HepG2 (cell line): ENCODE measurements at regions not wholly inside any gene's neighbourhood (a gene's known extent, or its start where the extent isn't known, plus 50 kb on each side); places are given as distances from the start of the nearest gene placed in this dataset.

Experiments
- ATAC-seq: fragments of 200-7000 bp; cut with Tn5 transposase; 3 replicates; pipeline ENCODE4 v1.9.1; 2020; ENCODE audit warnings: mild to moderate bottlenecking, moderate library complexity
- BruUV-seq: library from RNA; stranded (reverse); fragments of 400-500 nt; replicated peaks from 2 replicates; lab custom pipeline; 2021; lab: Mats Ljungman, UMichigan
- CTCF ChIA-PET: fragments of 300-600 bp; formaldehyde crosslinking; extraction: SDS; loops from one replicate; lab custom pipeline; 2021; ENCODE audit warnings: low total read pairs, inconsistent platforms, low intra/inter-chr PET ratio; lab: Yijun Ruan, JAX
- POLR2A ChIA-PET: fragments of 350-600 bp; sonication (Branson Sonifier 250); formaldehyde crosslinking; loops from one replicate; lab custom pipeline; 2020; ENCODE audit warnings: antibody characterized with exemption, inconsistent platforms; lab: Yijun Ruan, JAX
- DNase-seq: peaks from one replicate; pipeline ENCODE4 v3.0.0-alpha.2; 2015; ENCODE audit warnings: low spot score
- FAIRE-seq: peaks from 3 replicates; lab custom pipeline; 2011; peaks lifted over from hg19 to GRCh38; lab: Jason Lieb, UNC
- H2AFZ ChIP-seq: one replicate; pipeline ENCODE4 v1.6.1; 2011; ENCODE audit warnings: low read length, inconsistent platforms
- H3K27ac ChIP-seq: fragments of 300-600 bp; 3 replicates; pipeline ENCODE4 v1.8.0; 2011; ENCODE audit warnings: mixed run types, mild to moderate bottlenecking, mixed read lengths, low read length, inconsistent platforms; ENCODE audit not compliant: insufficient read depth; ENCODE audit errors: extremely low read length
- H3K27me3 ChIP-seq, 2 experiments: fragments of 200-600 bp in 1 of 2; 2 replicates in 1 of 2; 3 replicates in 1 of 2; pipeline versions ENCODE4 v1.6.0 to v1.8.0; 2011; ENCODE audit warnings: low read length in 2 of 2, mild to moderate bottlenecking in 2 of 2, moderate library complexity in 2 of 2, inconsistent platforms in 1 of 2; ENCODE audit not compliant: insufficient read depth in 2 of 2, control insufficient read depth in 1 of 2
- H3K36me3 ChIP-seq, 2 experiments: fragments of 200-600 bp in 1 of 2; replicated peaks in 1 of 2; 2 replicates in 1 of 2; 3 replicates in 1 of 2; pipeline versions ENCODE4 v1.5.1 to v1.8.0; 2011; ENCODE audit warnings: low read length in 2 of 2, inconsistent platforms in 1 of 2; ENCODE audit not compliant: insufficient read depth in 2 of 2, control insufficient read depth in 1 of 2
- H3K4me1 ChIP-seq: 2 replicates; pipeline ENCODE4 v1.5.1; 2012; ENCODE audit warnings: low read length, inconsistent platforms; ENCODE audit not compliant: insufficient read depth
- H3K4me2 ChIP-seq: 2 replicates; pipeline ENCODE4 v1.6.0; 2011; ENCODE audit warnings: low read depth, low read length, inconsistent platforms
- H3K4me3 ChIP-seq, 3 experiments: fragments of 200-600 bp in 1 of 3; sonication (generic), shearing (Covaris generic) in 1 of 3; replicated peaks in 1 of 3; 2 replicates each; pipeline ENCODE4 v1.5.1; 2011 to 2016; ENCODE audit warnings: low read length in 3 of 3, inconsistent platforms in 2 of 3, low read depth in 2 of 3, mild to moderate bottlenecking in 2 of 3, control low read depth in 1 of 3, mixed read lengths in 1 of 3; ENCODE audit not compliant: insufficient read depth in 1 of 3
- H3K79me2 ChIP-seq: one replicate; pipeline ENCODE4 v1.6.1; 2011; ENCODE audit warnings: low read length, inconsistent platforms; ENCODE audit not compliant: insufficient read depth
- H3K9ac ChIP-seq: 2 replicates; pipeline ENCODE4 v1.6.0; 2011; ENCODE audit warnings: mild to moderate bottlenecking, low read depth, low read length, inconsistent platforms; ENCODE audit not compliant: insufficient read depth
- H3K9me3 ChIP-seq: 2 replicates; pipeline ENCODE4 v1.5.1; 2012; ENCODE audit warnings: mild to moderate bottlenecking, low read length
- H4K20me1 ChIP-seq: 2 replicates; pipeline ENCODE4 v1.6.0; 2011; ENCODE audit warnings: inconsistent platforms, mild to moderate bottlenecking, low read length, moderate library complexity; ENCODE audit not compliant: insufficient read depth
- ATF7 ChIP-seq, 2 experiments: fragments of 450-650 bp in 1 of 2; sonication (generic) in 1 of 2; formaldehyde crosslinking in 1 of 2; IDR thresholded peaks; 2 replicates each; pipeline versions ENCODE4 v1.4.0 to v1.6.1; 2016 to 2020; ENCODE audit warnings: antibody characterized with exemption in 1 of 2, mild to moderate bottlenecking in 1 of 2, missing genetic modification reagents in 1 of 2
- HOXA3 ChIP-seq: sonication (generic); formaldehyde crosslinking; IDR thresholded peaks from 2 replicates; pipeline ENCODE4 v1.5.0; 2020; ENCODE audit warnings: missing genetic modification reagents
- MBNL3 ChIP-seq: fragments of 250-450 bp; sonication (Bioruptor Pico); conservative IDR thresholded peaks from 2 replicates; pipeline ENCODE4 v1.8.0; 2022; ENCODE audit warnings: mild to moderate bottlenecking, inconsistent platforms
- NR1H2 ChIP-seq: sonication (generic); formaldehyde crosslinking; IDR thresholded peaks from 2 replicates; pipeline ENCODE4 v1.8.1; 2022; ENCODE audit warnings: low read depth, missing genetic modification reagents, borderline replicate concordance
- PBX2 ChIP-seq: IDR thresholded peaks from 2 replicates; pipeline ENCODE4 v1.6.1; 2016; ENCODE audit warnings: control low read depth
- PITX1 ChIP-seq: sonication (generic); formaldehyde crosslinking; IDR thresholded peaks from 2 replicates; pipeline ENCODE4 v1.5.1; 2020; ENCODE audit warnings: mild to moderate bottlenecking, missing genetic modification reagents
- RARG ChIP-seq: sonication (generic); formaldehyde crosslinking; IDR thresholded peaks from 2 replicates; pipeline ENCODE4 v1.4.0; 2020; ENCODE audit warnings: low read depth, mild to moderate bottlenecking, missing genetic modification reagents
- RFX3 ChIP-seq: IDR thresholded peaks from 2 replicates; pipeline ENCODE4 v1.6.1; 2016; ENCODE audit warnings: missing biosample characterization, missing genetic modification reagents
- ZNF142 ChIP-seq: sonication (generic); formaldehyde crosslinking; IDR thresholded peaks from 2 replicates; pipeline ENCODE4 v1.4.0; 2020; ENCODE audit warnings: missing genetic modification reagents
- ZNF563 ChIP-seq: sonication (generic); formaldehyde crosslinking; IDR thresholded peaks from 2 replicates; pipeline ENCODE4 v1.8.0; 2022; ENCODE audit warnings: mild to moderate bottlenecking, moderate library complexity, missing genetic modification reagents
- WGBS: methylation state at CpG from one replicate; pipeline ENCODE4 v1.1.6; 2017; ENCODE audit warnings: low lambda C conversion rate; 5-methylcytosine and 5-hydroxymethylcytosine counted together
- in situ Hi-C: cut with HindIII; loops from 2 replicates; pipeline ENCODE4 v1.10.0; 2017; ENCODE audit warnings: low pct_unique_long_range_greater_than_20kb; ENCODE audit not compliant: extremely low pct_ligation_motif_present
- intact Hi-C: fragments of 100-400 bp; cut with micrococcal nuclease; formaldehyde crosslinking; loops from one replicate; pipeline ENCODE4 v1.10.0; 2022; ENCODE audit not compliant: unreplicated experiment
- TF ChIP-seq, protein P1 (sequence below): sonication (generic); formaldehyde crosslinking; IDR thresholded peaks from 2 replicates; pipeline ENCODE4 v1.4.0; 2020; ENCODE audit warnings: mild to moderate bottlenecking, missing genetic modification reagents

GRCh38 chr2:81835321-81836000, 1530.9 kb upstream of the LRRTM1 start:
- FAIRE-seq (no peak), DNase-seq (no peak), ATAC-seq (no peak)
- no peak overlapping the region for H3K9ac ChIP-seq
- ChIA-PET POLR2A (no interaction called here), CTCF (no interaction called here)
- H4K20me1 ChIP-seq = no peaks in the 10 kb centered on the region
- H2AFZ ChIP-seq = no peak overlapping the region
- no peaks in the 10 kb centered on the region for H3K36me3 ChIP-seq
- no peak overlapping the region for H3K4me2 ChIP-seq
- H3K4me1 ChIP-seq = no peaks in the 10 kb centered on the region
- H3K27me3 ChIP-seq = no peaks in the 10 kb centered on the region
- TF ChIP-seq RARG (CRISPR knock-in tag) (no peak), ATF7 (IDR thresholded peaks at IDR 0.05) (no peak), ATF7 (CRISPR knock-in tag; IDR thresholded peaks at IDR 0.05) (no peak), NR1H2 (CRISPR knock-in tag) (no peak), ZNF563 (CRISPR knock-in tag) (no peak), PBX2 (no peak), PITX1 (CRISPR knock-in tag) (no peak), HOXA3 (CRISPR knock-in tag) (no peak), ZNF142 (CRISPR knock-in tag) (no peak), MBNL3 (CRISPR knock-in tag) (no peak), RFX3 (no peak)
- TF ChIP-seq, protein P1, sequence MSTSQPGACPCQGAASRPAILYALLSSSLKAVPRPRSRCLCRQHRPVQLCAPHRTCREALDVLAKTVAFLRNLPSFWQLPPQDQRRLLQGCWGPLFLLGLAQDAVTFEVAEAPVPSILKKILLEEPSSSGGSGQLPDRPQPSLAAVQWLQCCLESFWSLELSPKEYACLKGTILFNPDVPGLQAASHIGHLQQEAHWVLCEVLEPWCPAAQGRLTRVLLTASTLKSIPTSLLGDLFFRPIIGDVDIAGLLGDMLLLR = no peak
- WGBS = 16% methylated on average over 2 of the region's 2 CpGs
- intact Hi-C loops (no loop called here), in situ Hi-C loops (no loop called here)
- BruUV-seq = no TSS peak
- no peak overlapping the region for H3K4me3 ChIP-seq
- peaks cover 80% of the 10 kb centered on the region for H3K9me3 ChIP-seq
- H3K27ac ChIP-seq = no peak overlapping the region
- no peaks in the 10 kb centered on the region for H3K79me2 ChIP-seq
